ENCODE measurements at regions not wholly inside any gene's neighbourhood (a gene's known extent, or its start where the extent isn't known, plus 50 kb on each side); places are given as distances from the start of the nearest gene placed in this dataset.

GRCh38 chr16:7137560-7138330 is 194.9 kb upstream of the RBFOX1 start:
- ChIA-PET POLR2A (no interaction called here), CTCF (no interaction called here)
- H3K9ac ChIP-seq (replicated peaks; ENCODE audit: extremely low read depth, insufficient read depth, low read length), result no peak overlapping the region
- no peak overlapping the region for H3K27ac ChIP-seq (ENCODE audit: insufficient read depth, low read depth, low read length)
- TF ChIP-seq POLR2A (IDR thresholded peaks at IDR 0.05; ENCODE audit: low read depth, low read length) (no peak), POLR2AphosphoS5 (IDR thresholded peaks at IDR 0.05; ENCODE audit: insufficient read depth, low read depth, low read length) (no peak), MYC (IDR thresholded peaks at IDR 0.05; ENCODE audit: low read depth, low read length) (no peak), JUN (IDR thresholded peaks at IDR 0.05; ENCODE audit: borderline replicate concordance, insufficient read depth, insufficient read length, low read depth) (no peak), FOS (IDR thresholded peaks at IDR 0.05; ENCODE audit: borderline replicate concordance, insufficient read depth, low read length) (no peak), GATA2 (IDR thresholded peaks at IDR 0.05; ENCODE audit: insufficient read depth, insufficient read length, low read depth, low read length) (no peak), CTCF (IDR thresholded peaks at IDR 0.05; ENCODE audit: extremely low read depth in 1 of 2, insufficient read depth in 1 of 2, low read depth in 1 of 2, low read length in 2 of 2) (no peak), MAX (IDR thresholded peaks at IDR 0.05; ENCODE audit: insufficient read depth, insufficient read length) (no peak), EZH2 (IDR thresholded peaks at IDR 0.05; ENCODE audit: borderline replicate concordance, low read depth, low read length, severe bottlenecking) (no peak)
- H3K9me3 ChIP-seq (replicated peaks; ENCODE audit: control insufficient read depth, insufficient read depth, low read length), result peaks cover 4% of the 10 kb centered on the region
- FAIRE-seq (no peak), DNase-seq (ENCODE audit: low read depth, low spot score) (no peak)
- H3K79me2 ChIP-seq (ENCODE audit: control insufficient read depth, insufficient read depth, low read length), result no peaks in the 10 kb centered on the region
- no peaks in the 10 kb centered on the region for H3K36me3 ChIP-seq (ENCODE audit: control insufficient read depth in 2 of 2, extremely low read depth in 1 of 2, insufficient read depth in 2 of 2, low read length in 2 of 2)
- BruUV-seq (replicated peaks), result no TSS peak
- dilution Hi-C loops (cut with MboI; ENCODE audit: extremely low pct_ligation_motif_present, low sequenced_read_pairs), result no loop called here
- no peak overlapping the region for H2AFZ ChIP-seq (ENCODE audit: low read depth, low read length)
- H3K4me2 ChIP-seq (ENCODE audit: insufficient read depth, low read length), result no peak overlapping the region
- H3K4me1 ChIP-seq (ENCODE audit: control insufficient read depth, extremely low read depth, insufficient read depth, low read length), result no peaks in the 10 kb centered on the region
- no peaks in the 10 kb centered on the region for H3K9me1 ChIP-seq (replicated peaks; ENCODE audit: control insufficient read depth, extremely low read depth, insufficient read depth, low read length)
- H3K27me3 ChIP-seq (ENCODE audit: control insufficient read depth in 2 of 2, insufficient read depth in 2 of 2, low read length in 2 of 2), result no peaks in the 10 kb centered on the region
- H4K20me1 ChIP-seq (replicated peaks; ENCODE audit: control insufficient read depth, extremely low read depth, insufficient read depth, low read length), result no peaks in the 10 kb centered on the region
- intact Hi-C loops (cut with micrococcal nuclease), result no loop called here
- H3K4me3 ChIP-seq (replicated peaks in 1 of 3; ENCODE audit: insufficient read depth in 1 of 3, low read depth in 1 of 3, low read length in 3 of 3), result no peak overlapping the region
